Fibroblast of lung (primary cell): ENCODE measurements at regions not wholly inside any gene's neighbourhood (a gene's known extent, or its start where the extent isn't known, plus 50 kb on each side); places are given as distances from the start of the nearest gene placed in this dataset.

Source experiments
- DNase-seq, 2 donors: peaks; one replicate each; pipeline versions ENCODE4 v3.0.0 to v3.0.0-alpha.2; 2010; ENCODE audit warnings: low read depth in 2 of 2
- H2AFZ ChIP-seq: 2 replicates; pipeline ENCODE4 v1.5.1; 2012; ENCODE audit warnings: low read length, control low read depth, inconsistent platforms
- H3K27ac ChIP-seq: 2 replicates; pipeline ENCODE4 v1.5.1; 2011; ENCODE audit warnings: low read length, control low read depth; ENCODE audit not compliant: insufficient read depth
- H3K27me3 ChIP-seq: 2 replicates; pipeline ENCODE4 v1.5.1; 2011; ENCODE audit warnings: mild to moderate bottlenecking, low read length; ENCODE audit not compliant: control insufficient read depth, insufficient read depth
- H3K36me3 ChIP-seq: 2 replicates; pipeline ENCODE4 v1.5.1; 2011; ENCODE audit warnings: low read length; ENCODE audit not compliant: control insufficient read depth, insufficient read depth
- H3K4me1 ChIP-seq: 2 replicates; pipeline ENCODE4 v1.5.1; 2011; ENCODE audit warnings: low read length; ENCODE audit not compliant: control insufficient read depth, insufficient read depth; ENCODE audit errors: extremely low read depth
- H3K4me2 ChIP-seq: 2 replicates; pipeline ENCODE4 v1.5.1; 2011; ENCODE audit warnings: low read length, control low read depth; ENCODE audit not compliant: insufficient read depth; ENCODE audit errors: extremely low read depth
- H3K4me3 ChIP-seq, 4 experiments: fragments of 200-600 bp in 1 of 4; sonication (generic) in 1 of 4; replicated peaks in 1 of 4; 2 replicates each; pipeline ENCODE4 v1.5.1; 2011 to 2016; ENCODE audit warnings: low read length in 4 of 4, low read depth in 3 of 4, mild to moderate bottlenecking in 3 of 4, control low read depth in 2 of 4, inconsistent platforms in 1 of 4, mixed read lengths in 1 of 4; ENCODE audit not compliant: insufficient read depth in 1 of 4; ENCODE audit errors: control extremely low read depth in 1 of 4
- H3K79me2 ChIP-seq: 2 replicates; pipeline ENCODE4 v1.5.1; 2012; ENCODE audit warnings: mild to moderate bottlenecking, low read length, inconsistent platforms; ENCODE audit not compliant: control insufficient read depth, insufficient read depth
- H3K9ac ChIP-seq: 2 replicates; pipeline ENCODE4 v1.5.1; 2011; ENCODE audit warnings: mild to moderate bottlenecking, low read length, control low read depth; ENCODE audit not compliant: insufficient read depth
- H3K9me3 ChIP-seq: 2 replicates; pipeline ENCODE4 v1.5.1; 2012; ENCODE audit warnings: low read depth, low read length; ENCODE audit not compliant: control insufficient read depth, insufficient read depth
- H4K20me1 ChIP-seq: 2 replicates; pipeline ENCODE4 v1.5.1; 2011; ENCODE audit warnings: low read length; ENCODE audit not compliant: control insufficient read depth, insufficient read depth; ENCODE audit errors: extremely low read depth
- EZH2 ChIP-seq: IDR thresholded peaks from 2 replicates; pipeline ENCODE4 v1.5.1; 2012; ENCODE audit warnings: low read length, control low read depth, mild to moderate bottlenecking; ENCODE audit errors: missing control alignments
- TF ChIP-seq, protein P1 (sequence below), 2 donors: IDR thresholded peaks in 1 of 2; conservative IDR thresholded peaks in 1 of 2; 1 replicate in 1 of 2; 2 replicates in 1 of 2; pipeline ENCODE4 v1.5.1; 2011 to 2012; ENCODE audit warnings: low read length in 2 of 2, control low read depth in 1 of 2, inconsistent platforms in 1 of 2, low read depth in 1 of 2, mild to moderate bottlenecking in 1 of 2

GRCh38 chr5:3911111-3911510 lies 315.5 kb downstream of the IRX1 start:
- TF ChIP-seq, protein P1, sequence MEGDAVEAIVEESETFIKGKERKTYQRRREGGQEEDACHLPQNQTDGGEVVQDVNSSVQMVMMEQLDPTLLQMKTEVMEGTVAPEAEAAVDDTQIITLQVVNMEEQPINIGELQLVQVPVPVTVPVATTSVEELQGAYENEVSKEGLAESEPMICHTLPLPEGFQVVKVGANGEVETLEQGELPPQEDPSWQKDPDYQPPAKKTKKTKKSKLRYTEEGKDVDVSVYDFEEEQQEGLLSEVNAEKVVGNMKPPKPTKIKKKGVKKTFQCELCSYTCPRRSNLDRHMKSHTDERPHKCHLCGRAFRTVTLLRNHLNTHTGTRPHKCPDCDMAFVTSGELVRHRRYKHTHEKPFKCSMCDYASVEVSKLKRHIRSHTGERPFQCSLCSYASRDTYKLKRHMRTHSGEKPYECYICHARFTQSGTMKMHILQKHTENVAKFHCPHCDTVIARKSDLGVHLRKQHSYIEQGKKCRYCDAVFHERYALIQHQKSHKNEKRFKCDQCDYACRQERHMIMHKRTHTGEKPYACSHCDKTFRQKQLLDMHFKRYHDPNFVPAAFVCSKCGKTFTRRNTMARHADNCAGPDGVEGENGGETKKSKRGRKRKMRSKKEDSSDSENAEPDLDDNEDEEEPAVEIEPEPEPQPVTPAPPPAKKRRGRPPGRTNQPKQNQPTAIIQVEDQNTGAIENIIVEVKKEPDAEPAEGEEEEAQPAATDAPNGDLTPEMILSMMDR (conservative IDR thresholded peaks at IDR 0.05 in 1 of 2, IDR thresholded peaks at IDR 0.05 in 1 of 2; ENCODE audit: low read depth in 1 of 2, low read length in 2 of 2): no peak
- TF ChIP-seq EZH2: no peak
- Histone ChIP-seq H3K4me1 (no peaks in the 10 kb centered on the region), H3K36me3 (no peaks in the 10 kb centered on the region), H3K4me3 (no peak overlapping the region), H3K9ac (no peak overlapping the region), H3K27me3 (no peaks in the 10 kb centered on the region), H4K20me1 (no peaks in the 10 kb centered on the region), H3K4me2 (no peak overlapping the region), H3K9me3 (no peaks in the 10 kb centered on the region), H3K79me2 (no peaks in the 10 kb centered on the region), H3K27ac (no peak overlapping the region), H2AFZ (no peak overlapping the region)
- no peak for DNase-seq

- H3K9me3 ChIP-seq: no peaks in the 10 kb centered on the region
- no peak overlapping the region for H3K4me3 ChIP-seq
- H4K20me1 ChIP-seq: no peaks in the 10 kb centered on the region
- no peaks in the 10 kb centered on the region for H3K79me2 ChIP-seq
- H3K9ac ChIP-seq: no peak overlapping the region
- no peaks in the 10 kb centered on the region for H3K36me3 ChIP-seq
- peak in 1 of 2 donors; percentile 16 for DNase-seq
- H3K27ac ChIP-seq: no peak overlapping the region
- no peaks in the 10 kb centered on the region for H3K4me1 ChIP-seq
- H3K27me3 ChIP-seq: no peaks in the 10 kb centered on the region
- TF ChIP-seq EZH2: no peak
- TF ChIP-seq, protein P1 (conservative IDR thresholded peaks at IDR 0.05 in 1 of 2, IDR thresholded peaks at IDR 0.05 in 1 of 2; ENCODE audit: low read depth in 1 of 2, low read length in 2 of 2): no peak
- no peak overlapping the region for H2AFZ ChIP-seq
- H3K4me2 ChIP-seq: no peak overlapping the region
These were observed 316.1 kb downstream of the IRX1 start for GRCh38 chr5:3911773-3912172.

GRCh38 chr5:3912790-3913189 lies 317.2 kb downstream of the IRX1 start:
- Histone ChIP-seq H2AFZ (no peak overlapping the region), H3K9ac (no peak overlapping the region), H3K27me3 (no peaks in the 10 kb centered on the region), H3K4me2 (no peak overlapping the region), H3K36me3 (no peaks in the 10 kb centered on the region), H4K20me1 (no peaks in the 10 kb centered on the region), H3K4me1 (no peaks in the 10 kb centered on the region), H3K79me2 (no peaks in the 10 kb centered on the region), H3K4me3 (no peak overlapping the region), H3K9me3 (no peaks in the 10 kb centered on the region), H3K27ac (no peak overlapping the region)
- DNase-seq: no peak
- no peak for TF ChIP-seq EZH2
- TF ChIP-seq, protein P1 (conservative IDR thresholded peaks at IDR 0.05 in 1 of 2, IDR thresholded peaks at IDR 0.05 in 1 of 2; ENCODE audit: low read depth in 1 of 2, low read length in 2 of 2): no peak
